GM13976 (cell line): ENCODE measurements at regions not wholly inside any gene's neighbourhood (a gene's known extent, or its start where the extent isn't known, plus 50 kb on each side); places are given as distances from the start of the nearest gene placed in this dataset.

Experiments used
- DNase-seq: peaks from one replicate; pipeline ENCODE4 v3.0.0; 2012; ENCODE audit warnings: low spot score
- CTCF ChIP-seq: IDR thresholded peaks from 2 replicates; pipeline ENCODE4 v1.5.1; 2012; ENCODE audit warnings: borderline replicate concordance, mild to moderate bottlenecking; ENCODE audit not compliant: insufficient read depth; ENCODE audit errors: extremely low read depth, missing control alignments, control extremely low read depth
- in situ Hi-C: fragments of 300-500 bp; cut with MboI; formaldehyde crosslinking; loops from one replicate; pipeline ENCODE4 v1.12.0; 2022; ENCODE audit warnings: low sequenced_read_pairs, mixed read lengths, inconsistent platforms; ENCODE audit not compliant: unreplicated experiment

GRCh38 chr6:102562713-102563112, 1169.2 kb downstream of the GRIK2 start:
- DNase-seq, result no peak
- TF ChIP-seq CTCF, result no peak
- in situ Hi-C loops, result no loop called here

GRCh38 chr6:102553214-102553613, 1159.7 kb downstream of the GRIK2 start:
- no peak for DNase-seq
- in situ Hi-C loops, result no loop called here
- no peak for TF ChIP-seq CTCF

GRCh38 chr6:102549221-102549874, 1155.8 kb downstream of the GRIK2 start:
- TF ChIP-seq CTCF, result no peak
- in situ Hi-C loops, result no loop called here
- DNase-seq, result no peak

GRCh38 chr6:102525336-102525735, 1131.8 kb downstream of the GRIK2 start:
- TF ChIP-seq CTCF, result no peak
- DNase-seq, result no peak
- in situ Hi-C loops, result no loop called here

GRCh38 chr6:102520966-102521365, 1127.5 kb downstream of the GRIK2 start:
- no peak for DNase-seq

GRCh38 chr6:102517506-102517905, 1124.0 kb downstream of the GRIK2 start:
- in situ Hi-C loops, result no loop called here
- TF ChIP-seq CTCF, result no peak
- no peak for DNase-seq

More at GRCh38 chr6:102520966-102521365, 1127.5 kb downstream of the GRIK2 start:
- in situ Hi-C loops, result no loop called here
- TF ChIP-seq CTCF, result no peak
